GM12874 (cell line): ENCODE measurements at regions not wholly inside any gene's neighbourhood (a gene's known extent, or its start where the extent isn't known, plus 50 kb on each side); places are given as distances from the start of the nearest gene placed in this dataset.

ENCODE experiments used
- CTCF ChIP-seq: IDR thresholded peaks from 2 replicates; pipeline ENCODE4 v1.5.1; 2011; ENCODE audit warnings: low read depth, mild to moderate bottlenecking, control low read depth, low read length, moderate library complexity; ENCODE audit not compliant: insufficient read depth

- TF ChIP-seq CTCF, result no peak
Observed at GRCh38 chr19:30848636-30849425, 476.6 kb downstream of the ZNF536 start.

- no peak for TF ChIP-seq CTCF
Observed at GRCh38 chr19:30846102-30846501, 473.9 kb downstream of the ZNF536 start.

- no peak for TF ChIP-seq CTCF
Observed at GRCh38 chr19:30842926-30843325, 470.7 kb downstream of the ZNF536 start.

- no peak for TF ChIP-seq CTCF
Observed at GRCh38 chr19:30841934-30842333, 469.8 kb downstream of the ZNF536 start.

- TF ChIP-seq CTCF, result no peak
Observed at GRCh38 chr19:30830875-30831274, 458.7 kb downstream of the ZNF536 start.

- TF ChIP-seq CTCF, result no peak
Observed at GRCh38 chr19:30824809-30825208, 452.6 kb downstream of the ZNF536 start.

GRCh38 chr19:30817965-30818567 is 445.9 kb downstream of the ZNF536 start:
- TF ChIP-seq CTCF, result no peak
